Adrenal gland (tissue), 5 donors: ENCODE measurements at regions not wholly inside any gene's neighbourhood (a gene's known extent, or its start where the extent isn't known, plus 50 kb on each side); places are given as distances from the start of the nearest gene placed in this dataset.

Experiments used
- POLR2A ChIP-seq, 2 donors: fragments of 450-650 bp; IDR thresholded peaks; one replicate each; pipeline ENCODE4 v1.6.1; 2017; ENCODE audit warnings: antibody characterized with exemption in 2 of 2, mild to moderate bottlenecking in 2 of 2, moderate library complexity in 1 of 2
- TF ChIP-seq, protein P1 (sequence below), 6 experiments: fragments of 450-650 bp in 4 of 6; fragments of 200-600 bp in 2 of 6; sonication (generic) in 1 of 6; IDR thresholded peaks; 1 replicate in 5 of 6; 2 replicates in 1 of 6; pipeline versions ENCODE4 v1.5.1 to v1.8.0; 2016 to 2021; ENCODE audit warnings: antibody characterized with exemption in 6 of 6, mild to moderate bottlenecking in 2 of 6, moderate library complexity in 1 of 6
- donor health status: DM: no; HTN: no; CAD: no.

DNA sequence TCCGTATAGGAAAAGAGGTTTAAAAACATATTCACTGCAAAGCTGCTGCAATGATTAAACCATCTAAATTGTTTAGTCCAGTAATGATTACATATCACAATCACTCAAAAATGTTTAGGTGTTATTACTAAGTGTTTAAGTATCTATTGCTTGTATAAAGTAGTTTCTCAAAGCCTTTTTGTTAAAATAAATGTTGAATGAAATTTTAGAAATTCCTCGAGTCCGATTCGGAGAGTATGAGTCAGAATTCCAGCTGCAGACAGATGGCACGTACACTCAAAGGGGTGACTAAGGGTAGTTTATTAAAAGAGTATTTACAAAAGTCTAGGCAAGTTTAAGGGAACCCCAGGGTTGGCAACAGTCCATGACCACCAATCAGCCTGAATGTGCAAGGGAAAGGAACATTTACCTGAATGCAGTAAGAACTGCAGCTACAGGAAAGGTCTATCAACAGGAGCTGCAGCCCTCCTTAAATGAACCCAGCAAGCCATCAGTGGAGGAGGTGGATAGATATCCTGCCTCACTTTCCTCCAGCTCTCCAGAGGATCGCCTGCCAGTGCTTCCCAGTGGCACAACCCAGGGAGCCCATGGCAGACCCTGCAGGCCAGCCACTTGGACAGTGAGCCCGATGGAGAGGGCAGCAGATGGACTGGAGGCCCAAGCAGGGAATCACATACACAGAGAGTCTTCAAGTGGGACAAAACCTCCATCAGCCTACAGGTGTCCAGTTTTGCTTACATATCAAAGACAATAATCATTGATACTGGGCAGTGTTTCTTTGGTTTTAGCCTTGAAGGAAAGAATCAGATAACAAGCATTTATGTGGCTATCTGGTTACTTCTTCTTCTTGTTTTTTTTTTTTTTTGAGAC is 92.1 kb upstream of the SLC44A3 start:
- TF ChIP-seq, protein P1, sequence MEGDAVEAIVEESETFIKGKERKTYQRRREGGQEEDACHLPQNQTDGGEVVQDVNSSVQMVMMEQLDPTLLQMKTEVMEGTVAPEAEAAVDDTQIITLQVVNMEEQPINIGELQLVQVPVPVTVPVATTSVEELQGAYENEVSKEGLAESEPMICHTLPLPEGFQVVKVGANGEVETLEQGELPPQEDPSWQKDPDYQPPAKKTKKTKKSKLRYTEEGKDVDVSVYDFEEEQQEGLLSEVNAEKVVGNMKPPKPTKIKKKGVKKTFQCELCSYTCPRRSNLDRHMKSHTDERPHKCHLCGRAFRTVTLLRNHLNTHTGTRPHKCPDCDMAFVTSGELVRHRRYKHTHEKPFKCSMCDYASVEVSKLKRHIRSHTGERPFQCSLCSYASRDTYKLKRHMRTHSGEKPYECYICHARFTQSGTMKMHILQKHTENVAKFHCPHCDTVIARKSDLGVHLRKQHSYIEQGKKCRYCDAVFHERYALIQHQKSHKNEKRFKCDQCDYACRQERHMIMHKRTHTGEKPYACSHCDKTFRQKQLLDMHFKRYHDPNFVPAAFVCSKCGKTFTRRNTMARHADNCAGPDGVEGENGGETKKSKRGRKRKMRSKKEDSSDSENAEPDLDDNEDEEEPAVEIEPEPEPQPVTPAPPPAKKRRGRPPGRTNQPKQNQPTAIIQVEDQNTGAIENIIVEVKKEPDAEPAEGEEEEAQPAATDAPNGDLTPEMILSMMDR (IDR thresholded peaks at IDR 0.05) = no peak
- TF ChIP-seq POLR2A (IDR thresholded peaks at IDR 0.05) = no peak
